ENCODE measurements at regions not wholly inside any gene's neighbourhood (a gene's known extent, or its start where the extent isn't known, plus 50 kb on each side); places are given as distances from the start of the nearest gene placed in this dataset.

GRCh38 chr9:520302-520701, 305.6 kb downstream of the DOCK8 start:
- peaks cover 7% of the 10 kb centered on the region; the same call in 1 of the 3 replicates for H3K36me3 Mint-ChIP-seq (ENCODE audit: low read depth)
- no peaks in the 10 kb centered on the region for H3K36me3 ChIP-seq (ENCODE audit: insufficient read depth)
- H3K4me3 ChIP-seq: no peak overlapping the region
- no peaks in the 10 kb centered on the region for H3F3A ChIP-seq (replicated peaks; ENCODE audit: low read depth)
- TF ChIP-seq POLR2AphosphoS5 (IDR thresholded peaks at IDR 0.05; ENCODE audit: low read depth) (no peak), EZH2phosphoT487 (IDR thresholded peaks at IDR 0.05; ENCODE audit: unreplicated experiment) (no peak), NANOG (IDR thresholded peaks at IDR 0.05; ENCODE audit: borderline replicate concordance) (no peak), EZH2 (IDR thresholded peaks at IDR 0.05; ENCODE audit: low read depth, unreplicated experiment) (no peak), ZNF114 (CRISPR knock-in tag; IDR thresholded peaks at IDR 0.05) (no peak), REST (IDR thresholded peaks at IDR 0.05; ENCODE audit: unreplicated experiment) (no peak), STAT1 (IDR thresholded peaks at IDR 0.05; ENCODE audit: unreplicated experiment) (no peak), JUNB (IDR thresholded peaks at IDR 0.05; ENCODE audit: unreplicated experiment) (no peak)
- H3K9me3 Mint-ChIP-seq: no peaks in the 10 kb centered on the region
- no peak overlapping the region for H3K4me3 Mint-ChIP-seq
- H3K4me1 Mint-ChIP-seq: peaks cover 28% of the 10 kb centered on the region
- no peaks in the 10 kb centered on the region for H3K27me3 ChIP-seq (ENCODE audit: insufficient read depth)
- peaks cover 12% of the 10 kb centered on the region for H3K4me1 ChIP-seq (ENCODE audit: insufficient read depth)
- peaks cover 18% of the 10 kb centered on the region; the same call in 1 of the 2 replicates for H4K20me1 ChIP-seq (replicated peaks; ENCODE audit: insufficient read depth)
- ATAC-seq (no peak), DNase-seq (ENCODE audit: low spot score) (no peak)
- H3K79me2 ChIP-seq (replicated peaks; ENCODE audit: insufficient read depth): peaks cover 99% of the 10 kb centered on the region
- no peak overlapping the region for H3K4me2 ChIP-seq
- no peak overlapping the region for H3K27ac ChIP-seq (ENCODE audit: low read depth)
- no peaks in the 10 kb centered on the region for H3K27me3 Mint-ChIP-seq (ENCODE audit: insufficient read depth, low read depth, poor library complexity)
- no peak overlapping the region for H2AFZ ChIP-seq
- no peak overlapping the region for H3K27ac Mint-ChIP-seq
- H3K9me2 ChIP-seq (ENCODE audit: insufficient read depth): no peaks in the 10 kb centered on the region

- H3K27me3 Mint-ChIP-seq (ENCODE audit: insufficient read depth, low read depth, poor library complexity): no peaks in the 10 kb centered on the region
- Histone ChIP-seq H3K4me2 (no peak overlapping the region), H3K36me3 (ENCODE audit: insufficient read depth) (no peaks in the 10 kb centered on the region), H3F3A (replicated peaks; ENCODE audit: low read depth) (no peaks in the 10 kb centered on the region), H3K4me3 (no peak overlapping the region), H3K4me1 (ENCODE audit: insufficient read depth) (peaks cover 6% of the 10 kb centered on the region), H3K79me2 (replicated peaks; ENCODE audit: insufficient read depth) (peaks cover 98% of the 10 kb centered on the region), H3K27me3 (ENCODE audit: insufficient read depth) (no peaks in the 10 kb centered on the region), H3K9me2 (ENCODE audit: insufficient read depth) (no peaks in the 10 kb centered on the region), H3K27ac (ENCODE audit: low read depth) (no peak overlapping the region), H4K20me1 (replicated peaks; ENCODE audit: insufficient read depth) (peaks cover 14% of the 10 kb centered on the region; the same call in 1 of the 2 replicates), H2AFZ (no peak overlapping the region)
- no peak overlapping the region for H3K4me3 Mint-ChIP-seq
- no peak overlapping the region for H3K27ac Mint-ChIP-seq
- DNase-seq (ENCODE audit: low spot score) (no peak), ATAC-seq (no peak)
- H3K4me1 Mint-ChIP-seq: peaks cover 17% of the 10 kb centered on the region
- no peaks in the 10 kb centered on the region for H3K9me3 Mint-ChIP-seq
- peaks cover 7% of the 10 kb centered on the region; the same call in 1 of the 3 replicates for H3K36me3 Mint-ChIP-seq (ENCODE audit: low read depth)
- no peak for TF ChIP-seq ZNF114 (CRISPR knock-in tag; IDR thresholded peaks at IDR 0.05)
- TF ChIP-seq NANOG (IDR thresholded peaks at IDR 0.05; ENCODE audit: borderline replicate concordance): no peak
- TF ChIP-seq REST (IDR thresholded peaks at IDR 0.05; ENCODE audit: unreplicated experiment): no peak
- TF ChIP-seq ZNF462 (CRISPR knock-in tag; IDR thresholded peaks at IDR 0.05): no peak
- no peak for TF ChIP-seq EZH2phosphoT487 (IDR thresholded peaks at IDR 0.05; ENCODE audit: unreplicated experiment)
These were observed 307.5 kb downstream of the DOCK8 start for GRCh38 chr9:522190-522589.

Data from GM23338 (cell line).